MG63 (cell line): ENCODE measurements at regions not wholly inside any gene's neighbourhood (a gene's known extent, or its start where the extent isn't known, plus 50 kb on each side); places are given as distances from the start of the nearest gene placed in this dataset.
"Not testable (repeated sequence)": the region's sequence is repeated elsewhere in the genome, so short reads cannot be mapped to it uniquely, and the experiment has no call there.

ENCODE experiments used
- DNase-seq: peaks from one replicate; pipeline ENCODE4 v3.0.0-alpha.2; 2020
- H3K27me3 ChIP-seq: fragments of 250-450 bp; sonication (Bioruptor Pico); 2 replicates; pipeline ENCODE4 v1.5.1; 2020; ENCODE audit warnings: mild to moderate bottlenecking, moderate library complexity
- H3K36me3 ChIP-seq: fragments of 250-450 bp; sonication (Bioruptor Pico); 2 replicates; pipeline ENCODE4 v1.5.1; 2020; ENCODE audit warnings: mild to moderate bottlenecking, moderate library complexity
- H3K4me3 ChIP-seq: fragments of 250-450 bp; sonication (Bioruptor Pico); 2 replicates; pipeline ENCODE4 v1.5.1; 2020; ENCODE audit warnings: mild to moderate bottlenecking, moderate library complexity
- H3K9me3 ChIP-seq: fragments of 250-450 bp; sonication (Bioruptor Pico); 2 replicates; pipeline ENCODE4 v1.5.1; 2020; ENCODE audit warnings: mild to moderate bottlenecking, moderate library complexity

DNA sequence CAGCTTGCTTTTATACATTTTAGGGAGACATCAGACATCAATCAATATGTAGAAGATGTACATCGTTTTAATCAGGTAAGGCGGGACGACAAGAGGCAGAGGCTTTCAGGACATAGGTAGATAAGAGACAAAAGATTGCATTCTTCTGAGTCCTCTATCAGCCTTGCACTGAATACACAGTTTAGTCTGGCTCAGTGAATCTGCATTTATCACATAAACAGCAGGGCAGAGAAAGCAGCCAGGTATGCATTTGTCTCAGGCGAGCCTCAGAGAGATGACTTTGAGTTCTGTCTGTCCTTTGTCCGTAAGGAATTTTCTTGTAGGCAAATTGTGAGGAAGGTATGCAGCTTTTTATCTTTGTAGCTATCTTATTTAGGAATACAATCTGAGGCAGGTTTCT, 202.8 kb upstream of the TAS2R1 start:
- Histone ChIP-seq H3K4me3 (no peak overlapping the region), H3K27me3 (no peaks in the 10 kb centered on the region), H3K9me3 (no peaks in the 10 kb centered on the region; the same call in 1 of the 2 replicates), H3K36me3 (no peaks in the 10 kb centered on the region)
- DNase-seq: no peak

- Histone ChIP-seq H3K4me3 (no peak overlapping the region), H3K27me3 (no peaks in the 10 kb centered on the region), H3K36me3 (no peaks in the 10 kb centered on the region), H3K9me3 (no peaks in the 10 kb centered on the region; the same call in 1 of the 2 replicates)
- no peak for DNase-seq
These were observed 201.7 kb upstream of the TAS2R1 start for GRCh38 chr5:9831823-9832222.

- H3K36me3 ChIP-seq: no peaks in the 10 kb centered on the region
- no peak overlapping the region for H3K4me3 ChIP-seq
- no peaks in the 10 kb centered on the region for H3K27me3 ChIP-seq
- no peak for DNase-seq
- no peaks in the 10 kb centered on the region; the same call in 1 of the 2 replicates for H3K9me3 ChIP-seq
These were observed 200.0 kb upstream of the TAS2R1 start for GRCh38 chr5:9830184-9830583.

- H3K4me3 ChIP-seq: no peak overlapping the region
- H3K36me3 ChIP-seq: no peaks in the 10 kb centered on the region
- no peaks in the 10 kb centered on the region; the same call in 1 of the 2 replicates for H3K9me3 ChIP-seq
- DNase-seq: no peak
- no peaks in the 10 kb centered on the region for H3K27me3 ChIP-seq
These were observed 199.5 kb upstream of the TAS2R1 start for GRCh38 chr5:9829621-9830020.

DNA sequence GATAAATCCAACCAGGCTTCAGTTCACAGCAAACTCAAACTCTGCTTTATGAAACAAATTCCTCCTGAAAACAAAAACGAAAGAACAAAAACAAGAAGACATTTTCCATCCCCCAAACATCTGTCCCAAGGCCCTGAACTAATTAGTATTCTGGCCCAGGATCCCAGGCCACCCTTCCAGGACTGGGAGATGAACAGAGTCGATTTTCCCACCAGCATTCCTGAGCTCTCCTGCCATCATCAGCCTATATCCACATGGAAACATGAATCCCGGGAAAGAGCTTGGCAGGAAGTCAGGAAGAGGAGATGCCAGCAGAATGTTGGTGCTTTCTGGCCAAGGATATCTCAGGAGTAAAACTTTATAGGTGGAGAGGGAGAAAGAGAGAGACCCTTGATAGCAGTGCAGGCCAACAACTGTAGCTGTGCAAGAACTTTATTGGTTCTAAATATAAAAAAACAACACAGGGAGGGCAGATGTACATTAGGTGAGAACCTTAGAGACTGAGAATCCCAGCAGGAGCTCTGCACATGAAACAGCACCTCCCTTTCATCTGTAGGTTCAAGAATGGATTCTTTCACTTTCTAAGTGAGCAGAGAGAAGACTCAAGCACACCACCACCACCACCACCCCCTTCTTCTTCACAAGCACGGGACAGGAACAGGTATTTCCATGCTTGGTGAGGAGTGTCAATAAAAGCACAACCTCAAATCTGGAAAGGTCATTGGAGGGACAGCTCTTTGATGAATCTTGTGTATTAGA, 190.7 kb upstream of the TAS2R1 start:
- Histone ChIP-seq H3K9me3 (no peaks in the 10 kb centered on the region; the same call in 1 of the 2 replicates), H3K4me3 (no peak overlapping the region), H3K27me3 (no peaks in the 10 kb centered on the region), H3K36me3 (no peaks in the 10 kb centered on the region)
- DNase-seq: peak; percentile 27

- H3K9me3 ChIP-seq: no peaks in the 10 kb centered on the region; the same call in 1 of the 2 replicates
- no peaks in the 10 kb centered on the region for H3K27me3 ChIP-seq
- no peak overlapping the region for H3K4me3 ChIP-seq
- H3K36me3 ChIP-seq: no peaks in the 10 kb centered on the region
- DNase-seq: no peak
These were observed 188.2 kb upstream of the TAS2R1 start for GRCh38 chr5:9818340-9818845.

DNA sequence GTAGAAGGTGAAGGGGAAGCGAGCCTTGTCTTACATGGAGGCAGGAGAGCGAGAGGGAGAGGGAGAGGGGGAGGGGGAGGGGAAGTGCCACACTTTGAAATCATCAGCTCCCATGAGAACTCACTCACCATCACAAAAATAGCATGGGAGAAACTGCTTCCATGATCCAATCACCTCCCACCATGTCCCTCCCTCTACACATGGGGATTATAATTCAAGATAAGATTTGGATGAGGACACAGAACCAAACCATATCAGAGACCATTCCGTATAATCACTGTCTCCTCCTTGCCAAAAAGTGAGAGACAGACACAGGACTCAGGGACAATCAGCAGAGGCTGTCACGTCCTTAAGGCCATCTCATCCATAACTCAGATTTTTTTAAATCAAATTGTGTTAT, 187.7 kb upstream of the TAS2R1 start:
- Histone ChIP-seq H3K4me3 (no peak overlapping the region), H3K27me3 (no peaks in the 10 kb centered on the region), H3K36me3 (no peaks in the 10 kb centered on the region), H3K9me3 (no peaks in the 10 kb centered on the region; the same call in 1 of the 2 replicates)
- DNase-seq: no peak

DNA sequence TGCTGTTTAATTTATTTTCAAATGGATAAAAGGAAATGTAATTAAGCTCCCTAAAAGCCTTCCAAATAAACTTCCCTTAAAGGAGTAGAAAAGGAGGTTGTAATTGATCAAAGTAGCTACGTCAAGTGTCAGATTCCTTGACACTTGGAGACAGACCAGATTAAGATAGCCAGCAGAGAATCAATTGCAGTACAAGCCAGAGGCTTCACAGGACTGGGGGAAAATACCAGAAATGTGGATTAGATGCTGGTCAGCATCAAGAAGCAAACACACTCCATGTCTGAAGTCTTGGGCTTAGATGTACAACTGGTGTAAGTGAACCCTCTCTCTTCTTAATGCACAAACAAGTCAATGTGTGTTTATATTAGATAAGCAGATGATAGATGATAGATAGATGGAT, 184.9 kb upstream of the TAS2R1 start:
- Histone ChIP-seq H3K36me3 (no peaks in the 10 kb centered on the region), H3K4me3 (no peak overlapping the region), H3K27me3 (no peaks in the 10 kb centered on the region), H3K9me3 (no peaks in the 10 kb centered on the region; the same call in 1 of the 2 replicates)
- DNase-seq: no peak

- no peak overlapping the region for H3K4me3 ChIP-seq
- no peaks in the 10 kb centered on the region for H3K27me3 ChIP-seq
- no peaks in the 10 kb centered on the region for H3K36me3 ChIP-seq
- peak; percentile 25 for DNase-seq
- no peaks in the 10 kb centered on the region; the same call in 1 of the 2 replicates for H3K9me3 ChIP-seq
These were observed 183.2 kb upstream of the TAS2R1 start for GRCh38 chr5:9813305-9813704.

- not testable (repeated sequence) for H3K4me3 ChIP-seq, DNase-seq, H3K36me3 ChIP-seq, H3K27me3 ChIP-seq
- peaks cover 24% of the 10 kb centered on the region for H3K9me3 ChIP-seq
These were observed 177.2 kb upstream of the TAS2R1 start for GRCh38 chr5:9807366-9807765.

DNA sequence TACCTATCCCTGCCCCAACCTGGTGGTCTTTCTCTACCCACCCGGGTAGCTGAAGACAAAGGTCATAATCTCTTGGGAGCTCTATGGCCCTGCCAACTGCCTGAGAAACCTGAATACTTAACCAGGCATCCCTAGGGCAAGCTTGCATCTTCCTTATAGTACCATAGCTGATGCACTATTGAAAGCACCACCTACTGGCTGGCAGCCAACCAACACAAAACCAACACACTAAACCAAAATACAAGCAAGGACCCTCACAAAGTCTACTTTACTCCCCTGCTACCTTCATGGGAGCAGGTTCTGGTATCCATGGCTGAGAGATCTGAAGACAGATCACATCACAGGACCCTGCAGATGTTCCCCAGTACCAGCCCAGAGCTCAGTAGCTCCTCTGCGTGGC, 171.8 kb upstream of the TAS2R1 start:
- Histone ChIP-seq H3K36me3 (no peaks in the 10 kb centered on the region), H3K4me3 (no peak overlapping the region)
- no peak for DNase-seq

GRCh38 chr5:9799606-9800005, 169.5 kb upstream of the TAS2R1 start:
- H3K4me3 ChIP-seq: no peak overlapping the region
- peaks cover 18% of the 10 kb centered on the region for H3K9me3 ChIP-seq
- no peaks in the 10 kb centered on the region for H3K36me3 ChIP-seq
- no peak for DNase-seq
- H3K27me3 ChIP-seq: no peaks in the 10 kb centered on the region

More for the DNA sequence above, 171.8 kb upstream of the TAS2R1 start:
- Histone ChIP-seq H3K9me3 (peaks cover 29% of the 10 kb centered on the region), H3K27me3 (no peaks in the 10 kb centered on the region)

DNA sequence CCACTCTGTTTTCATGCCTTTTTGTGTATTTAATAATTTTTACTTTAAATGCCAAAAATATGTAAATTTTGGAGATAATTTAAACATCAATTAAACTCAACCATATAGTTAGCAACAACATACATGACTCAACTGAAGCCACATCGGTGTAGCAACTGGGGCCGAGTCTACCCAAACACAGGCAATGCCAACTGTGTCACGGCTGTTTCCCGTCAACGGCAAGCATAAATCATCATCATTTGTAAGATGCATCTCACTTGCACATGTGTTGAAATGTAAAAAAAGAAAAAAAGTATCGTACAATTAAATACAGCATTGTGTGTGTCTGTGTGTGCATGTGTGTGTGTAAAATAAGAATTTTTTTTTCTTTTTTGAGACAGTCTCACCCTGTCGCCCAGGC, 160.1 kb upstream of the TAS2R1 start:
- Histone ChIP-seq H3K9me3 (no peaks in the 10 kb centered on the region), H3K27me3 (no peaks in the 10 kb centered on the region), H3K36me3 (no peaks in the 10 kb centered on the region), H3K4me3 (no peak overlapping the region)
- DNase-seq: no peak

- peak; percentile 55 for DNase-seq
- no peaks in the 10 kb centered on the region for H3K9me3 ChIP-seq
These were observed 159.6 kb upstream of the TAS2R1 start for GRCh38 chr5:9789777-9790176.

GRCh38 chr5:9787861-9788600, 157.9 kb upstream of the TAS2R1 start:
- DNase-seq: no peak
- Histone ChIP-seq H3K9me3 (no peaks in the 10 kb centered on the region), H3K4me3 (no peak overlapping the region), H3K27me3 (no peaks in the 10 kb centered on the region), H3K36me3 (no peaks in the 10 kb centered on the region)

More at GRCh38 chr5:9789777-9790176, 159.6 kb upstream of the TAS2R1 start:
- H3K27me3 ChIP-seq: no peaks in the 10 kb centered on the region
- H3K4me3 ChIP-seq: no peak overlapping the region
- H3K36me3 ChIP-seq: no peaks in the 10 kb centered on the region

DNA sequence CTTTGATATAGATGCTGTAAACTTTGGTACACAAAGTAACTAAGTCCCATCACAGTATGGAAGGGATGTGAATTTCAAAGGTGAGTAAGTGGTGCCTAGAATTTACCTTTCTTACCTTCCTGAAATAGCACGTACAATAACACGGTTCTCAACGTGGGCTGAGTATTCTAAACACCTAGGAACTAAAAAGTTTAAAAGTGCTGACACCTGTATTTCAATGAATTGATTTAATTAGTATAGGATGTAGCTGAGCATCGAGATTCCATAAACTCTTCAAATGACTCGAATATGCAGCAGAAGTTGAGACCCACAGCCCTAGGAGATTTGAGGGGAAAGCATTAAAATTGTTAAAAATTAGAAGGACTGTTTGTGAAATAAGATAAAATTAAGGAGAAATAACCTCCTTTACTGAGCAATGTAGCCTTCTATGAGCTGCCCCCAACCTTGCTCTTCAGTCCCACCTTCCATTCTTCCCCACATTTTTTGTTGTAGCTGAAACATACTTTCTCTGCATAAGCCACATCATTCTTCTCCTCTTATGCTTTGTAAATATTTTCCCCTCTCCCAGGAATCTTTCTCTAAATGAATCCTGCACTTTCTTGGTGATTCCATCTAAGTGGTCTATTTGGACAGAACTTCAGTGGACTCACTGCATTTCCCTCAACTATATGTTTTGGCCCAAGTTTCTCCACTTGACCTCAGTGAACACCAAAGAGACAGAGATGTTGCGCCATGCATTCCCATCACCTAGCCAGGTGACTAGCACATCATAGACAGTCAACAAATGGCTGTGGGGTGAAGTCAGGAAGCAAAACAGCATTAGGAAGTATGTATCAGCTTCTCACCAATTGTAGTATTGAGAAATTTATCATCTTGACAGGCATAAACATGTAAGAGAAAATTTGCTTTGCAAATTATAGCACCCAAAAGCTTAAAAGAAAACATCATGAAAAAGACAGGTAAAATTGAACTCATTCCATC, 156.5 kb upstream of the TAS2R1 start:
- no peaks in the 10 kb centered on the region for H3K9me3 ChIP-seq
- no peak overlapping the region for H3K4me3 ChIP-seq
- H3K36me3 ChIP-seq: no peaks in the 10 kb centered on the region
- no peak for DNase-seq
- H3K27me3 ChIP-seq: no peaks in the 10 kb centered on the region
